22Rv1 (cell line): ENCODE measurements at regions not wholly inside any gene's neighbourhood (a gene's known extent, or its start where the extent isn't known, plus 50 kb on each side); places are given as distances from the start of the nearest gene placed in this dataset.

ENCODE experiments used
- H3K27ac ChIP-seq: fragments of 450-650 bp; 2 replicates; pipeline ENCODE4 v1.5.1; 2017
- ZFX ChIP-seq: fragments of 450-650 bp; IDR thresholded peaks from 2 replicates; pipeline ENCODE4 v1.6.1; 2017; ENCODE audit warnings: antibody characterized with exemption, borderline replicate concordance
- TF ChIP-seq, protein P1 (sequence below): fragments of 450-650 bp; IDR thresholded peaks from 2 replicates; pipeline ENCODE4 v1.5.1; 2017; ENCODE audit warnings: mild to moderate bottlenecking

DNA sequence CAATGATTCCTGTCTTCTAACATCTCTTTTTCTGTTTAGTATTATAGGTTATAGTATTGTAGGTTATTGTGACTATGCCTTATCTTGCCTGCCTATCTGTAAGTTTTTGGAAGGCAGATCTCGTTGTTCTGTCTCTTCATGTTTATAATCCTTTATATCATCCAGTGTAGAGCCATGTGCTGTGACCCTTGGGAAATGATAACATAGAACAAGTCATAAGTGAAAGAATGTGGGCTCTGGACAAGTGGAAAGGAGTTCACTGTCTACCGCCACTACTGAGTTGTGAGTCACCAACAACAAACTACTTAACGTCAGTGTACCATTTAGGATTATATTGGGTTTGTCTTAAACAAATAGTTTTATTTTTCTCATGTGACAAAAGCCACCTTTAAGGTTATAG, 139.3 kb downstream of the LYPLAL1 start:
- no peak overlapping the region for H3K27ac ChIP-seq
- TF ChIP-seq, protein P1, sequence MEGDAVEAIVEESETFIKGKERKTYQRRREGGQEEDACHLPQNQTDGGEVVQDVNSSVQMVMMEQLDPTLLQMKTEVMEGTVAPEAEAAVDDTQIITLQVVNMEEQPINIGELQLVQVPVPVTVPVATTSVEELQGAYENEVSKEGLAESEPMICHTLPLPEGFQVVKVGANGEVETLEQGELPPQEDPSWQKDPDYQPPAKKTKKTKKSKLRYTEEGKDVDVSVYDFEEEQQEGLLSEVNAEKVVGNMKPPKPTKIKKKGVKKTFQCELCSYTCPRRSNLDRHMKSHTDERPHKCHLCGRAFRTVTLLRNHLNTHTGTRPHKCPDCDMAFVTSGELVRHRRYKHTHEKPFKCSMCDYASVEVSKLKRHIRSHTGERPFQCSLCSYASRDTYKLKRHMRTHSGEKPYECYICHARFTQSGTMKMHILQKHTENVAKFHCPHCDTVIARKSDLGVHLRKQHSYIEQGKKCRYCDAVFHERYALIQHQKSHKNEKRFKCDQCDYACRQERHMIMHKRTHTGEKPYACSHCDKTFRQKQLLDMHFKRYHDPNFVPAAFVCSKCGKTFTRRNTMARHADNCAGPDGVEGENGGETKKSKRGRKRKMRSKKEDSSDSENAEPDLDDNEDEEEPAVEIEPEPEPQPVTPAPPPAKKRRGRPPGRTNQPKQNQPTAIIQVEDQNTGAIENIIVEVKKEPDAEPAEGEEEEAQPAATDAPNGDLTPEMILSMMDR = no peak
- TF ChIP-seq ZFX = no peak

DNA sequence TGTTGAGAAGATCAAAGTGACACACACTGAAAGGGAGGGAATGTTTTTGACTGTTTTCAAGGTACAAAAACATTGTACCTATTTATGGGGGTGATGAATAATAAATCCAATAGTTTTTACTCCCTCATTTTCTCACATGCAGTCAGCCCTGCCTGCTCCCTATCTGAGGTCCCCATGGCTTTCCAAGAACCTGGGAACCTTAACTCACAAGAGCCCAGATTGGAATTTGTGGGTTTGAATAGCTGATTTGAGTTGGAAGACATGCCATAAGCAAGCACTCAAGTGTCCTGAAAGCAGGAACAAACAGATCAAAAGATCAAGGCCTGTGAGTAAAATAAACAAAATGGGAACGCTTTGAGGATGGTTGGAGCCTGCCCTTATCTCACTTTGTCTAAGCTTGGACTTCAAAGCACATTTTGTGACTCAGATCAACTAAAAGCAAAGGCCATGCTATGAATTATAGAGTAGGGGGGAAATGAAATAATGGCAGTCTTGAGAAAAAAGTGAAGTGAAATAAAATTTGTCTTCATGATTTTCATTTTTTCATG, 136.6 kb downstream of the LYPLAL1 start:
- TF ChIP-seq, protein P1 = no peak
- no peak for TF ChIP-seq ZFX

DNA sequence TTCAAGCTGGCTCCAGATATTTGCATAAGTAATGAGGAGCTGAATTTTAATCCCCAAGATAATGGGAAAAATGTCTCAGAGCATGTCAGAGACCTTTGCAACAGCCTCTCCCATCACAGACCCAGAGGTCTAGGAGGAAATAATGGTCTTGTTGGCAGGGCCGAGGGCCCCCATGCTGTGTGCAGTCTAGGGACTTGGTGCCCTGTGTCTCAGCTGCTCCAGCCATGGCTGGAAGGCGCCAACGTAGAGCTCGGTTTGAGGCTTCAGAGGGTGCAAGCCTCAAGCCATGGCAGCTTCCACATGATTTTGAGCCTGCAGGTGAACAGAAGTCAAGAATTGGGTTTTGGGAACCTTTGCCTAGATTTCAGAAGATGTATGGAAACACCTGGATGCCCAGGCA, 134.7 kb downstream of the LYPLAL1 start:
- no peak overlapping the region for H3K27ac ChIP-seq
- no peak for TF ChIP-seq ZFX
- TF ChIP-seq, protein P1 = no peak

More for the DNA sequence above, 136.6 kb downstream of the LYPLAL1 start:
- H3K27ac ChIP-seq = 0 out of 2 replicates have a peak overlapping the region, but pooled peaks have one; percentile 1

DNA sequence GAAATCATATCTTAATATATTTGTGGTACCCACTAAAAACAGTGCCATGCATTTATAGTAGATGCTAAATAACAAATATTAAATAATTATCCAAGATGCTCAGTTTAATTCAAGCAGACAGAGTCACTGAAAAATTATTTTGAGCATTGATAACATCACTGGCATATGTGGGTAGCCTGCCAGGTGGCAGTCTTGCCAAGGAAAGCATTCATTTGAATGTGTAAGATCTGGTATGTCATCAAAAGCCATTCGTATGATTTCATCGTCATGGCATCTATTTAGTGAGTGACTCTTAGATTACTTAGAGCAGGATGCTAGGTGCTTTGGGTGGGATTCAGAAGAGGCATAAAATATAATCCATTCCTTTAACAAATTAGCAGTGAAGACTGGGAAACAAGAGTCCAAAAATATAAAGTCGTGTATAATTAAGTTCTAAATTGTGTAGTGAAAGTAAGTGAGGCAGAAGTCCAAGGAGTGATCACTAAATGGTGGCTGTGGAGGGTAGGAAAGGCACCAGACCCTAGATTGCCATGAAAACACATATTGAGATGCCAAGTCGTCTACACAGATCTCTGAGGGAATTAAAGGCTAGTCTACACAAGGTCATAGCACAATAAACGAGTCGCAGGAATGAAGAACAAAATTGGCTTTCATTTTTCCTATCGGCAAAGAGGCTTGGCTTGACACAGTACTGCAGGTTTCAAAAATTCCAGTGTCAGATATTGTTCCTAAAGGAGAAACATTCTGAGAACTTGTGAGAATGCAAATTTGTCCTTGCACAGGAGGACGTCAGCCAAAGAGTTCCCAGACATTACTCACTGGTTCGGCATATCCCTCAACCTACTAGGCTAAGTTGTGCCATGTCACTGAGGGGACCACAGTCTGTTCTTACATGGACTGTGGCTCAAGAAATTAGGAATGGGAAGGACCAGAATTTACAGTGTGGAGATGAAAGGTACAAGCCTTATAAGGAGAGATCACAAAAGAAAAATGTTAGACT, 130.8 kb downstream of the LYPLAL1 start:
- no peak overlapping the region for H3K27ac ChIP-seq
- no peak for TF ChIP-seq ZFX
- TF ChIP-seq, protein P1 = no peak

- no peak for TF ChIP-seq ZFX
- TF ChIP-seq, protein P1 = no peak
- no peak overlapping the region for H3K27ac ChIP-seq
These were observed 129.0 kb downstream of the LYPLAL1 start for GRCh38 chr1:219302697-219303096.

DNA sequence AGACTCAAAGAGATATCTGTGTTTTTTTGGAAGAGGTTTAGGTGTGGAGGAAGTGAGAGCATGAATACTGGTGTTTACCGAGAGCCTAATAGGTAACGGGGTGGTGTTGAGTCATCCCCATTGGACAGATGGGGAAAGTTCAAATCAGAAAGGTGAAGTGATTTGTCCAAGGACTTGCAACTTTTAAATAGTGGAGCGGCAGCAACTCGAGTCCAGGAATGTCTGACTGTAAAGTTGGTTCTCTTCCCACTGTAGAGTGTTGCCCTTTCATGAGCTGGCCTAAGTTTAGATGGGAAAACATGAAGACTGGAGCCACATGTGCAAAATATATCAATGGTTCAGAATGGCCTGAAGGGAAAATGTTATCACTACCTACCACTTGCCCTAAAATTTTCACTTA, 125.7 kb downstream of the LYPLAL1 start:
- TF ChIP-seq, protein P1 = no peak
- TF ChIP-seq ZFX = no peak
- H3K27ac ChIP-seq = no peak overlapping the region

- no peak for TF ChIP-seq ZFX
- TF ChIP-seq, protein P1 = no peak
- H3K27ac ChIP-seq = no peak overlapping the region
These were observed 125.0 kb downstream of the LYPLAL1 start for GRCh38 chr1:219298571-219299148.
